ENCODE measurements at regions not wholly inside any gene's neighbourhood (a gene's known extent, or its start where the extent isn't known, plus 50 kb on each side); places are given as distances from the start of the nearest gene placed in this dataset.
A peak's percentile ranks its signal among the peaks of the same experiment; 100 is the strongest.

DNA sequence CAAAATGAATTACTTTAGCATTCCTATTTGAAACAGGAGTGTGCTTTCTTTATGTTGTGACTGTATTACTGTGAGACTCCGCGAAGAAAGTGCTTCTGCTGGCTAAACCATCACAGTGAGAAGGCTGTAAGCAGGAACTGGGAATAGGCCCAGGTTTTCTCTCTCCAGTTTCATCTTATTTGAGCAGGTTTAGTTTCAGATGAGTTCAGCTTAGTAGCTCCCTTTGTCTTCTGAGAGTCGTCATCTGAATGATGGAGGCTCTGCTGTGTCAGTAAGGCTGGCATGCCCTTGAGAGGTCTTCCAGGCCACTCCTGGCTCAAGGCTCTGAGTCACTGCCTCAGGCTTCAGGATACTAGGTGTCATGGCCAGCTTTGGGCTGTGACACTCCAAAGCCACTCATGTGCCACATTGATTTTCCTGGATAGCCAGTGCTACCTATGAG is 205.6 kb upstream of the RGS6 start:
- no peak for DNase-seq

DNA sequence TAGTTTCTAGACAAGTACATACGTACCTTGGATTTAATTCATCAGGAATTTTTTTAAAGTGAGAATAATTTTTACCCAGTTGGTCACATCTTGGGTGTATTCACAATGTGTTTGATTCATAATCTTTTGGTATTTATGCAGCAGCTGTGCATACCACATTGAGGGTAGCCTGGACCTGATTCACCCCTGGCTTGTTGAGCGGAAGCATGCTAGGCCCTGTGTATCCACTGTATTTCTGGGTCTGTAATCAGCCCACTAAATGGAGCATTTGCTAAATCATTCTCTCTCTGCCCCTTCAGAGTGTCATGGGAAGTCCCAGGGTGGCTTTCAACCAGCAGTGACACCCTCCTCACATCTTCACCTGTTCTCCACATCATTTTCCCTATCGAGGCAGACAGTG is 203.8 kb upstream of the RGS6 start:
- no peak for DNase-seq

DNA sequence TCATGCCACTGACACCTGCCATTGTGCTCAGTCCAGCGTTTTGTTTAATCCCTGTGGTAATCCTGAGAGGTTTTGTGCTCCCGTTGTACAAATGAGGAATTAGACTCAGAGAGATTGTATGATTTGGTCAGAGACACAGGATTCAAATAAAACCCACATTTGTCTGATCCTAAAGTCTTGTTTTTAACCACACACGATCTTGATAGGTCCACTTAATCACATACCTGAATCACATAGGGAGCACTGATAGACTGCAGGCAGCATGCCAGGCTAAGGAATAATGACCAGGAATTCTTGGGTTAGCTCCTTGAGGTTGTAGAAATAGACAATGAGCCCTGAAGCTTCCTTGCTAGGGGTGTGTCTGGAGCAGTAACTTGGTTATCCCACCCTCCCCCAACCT is 202.6 kb upstream of the RGS6 start:
- DNase-seq: no peak

DNA sequence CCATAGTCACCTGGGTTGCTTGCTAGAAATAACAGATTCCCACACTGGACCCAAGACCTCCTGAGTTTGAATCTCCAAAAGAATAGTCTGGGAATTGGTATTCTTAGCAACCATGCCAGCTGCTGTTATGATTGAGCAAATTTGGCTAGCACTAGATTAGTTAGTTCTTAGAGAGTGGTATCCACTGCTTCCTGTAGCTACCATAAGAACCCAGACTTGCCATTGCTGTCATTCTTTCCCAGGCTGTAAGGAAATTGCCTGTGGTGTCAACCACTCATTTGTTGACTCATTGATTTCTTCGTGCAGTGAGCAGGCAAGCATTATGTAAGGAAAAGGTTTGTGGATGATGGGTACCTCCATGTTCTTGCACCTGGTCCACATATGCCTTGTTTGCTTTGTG is 201.8 kb upstream of the RGS6 start:
- no peak for DNase-seq

DNA sequence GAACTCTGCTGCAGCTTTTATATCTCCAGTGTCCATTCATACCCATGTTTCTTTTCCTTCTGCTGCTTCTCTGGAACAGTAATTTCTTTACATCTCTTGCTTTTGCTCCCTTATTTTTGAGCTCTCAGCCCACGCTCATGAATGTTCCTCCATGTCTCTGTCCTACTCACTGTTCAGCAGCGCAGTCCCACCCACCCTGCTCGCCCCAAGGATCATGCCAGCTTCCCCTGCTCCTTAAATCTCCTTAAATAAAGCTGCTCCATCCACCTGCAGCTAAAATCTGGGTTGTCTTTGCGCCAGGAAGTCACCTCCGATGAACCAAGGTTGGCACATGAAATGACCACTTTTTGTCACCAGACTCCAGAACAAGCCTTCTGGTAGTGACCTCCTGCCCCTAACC is 201.1 kb upstream of the RGS6 start:
- DNase-seq: no peak

DNA sequence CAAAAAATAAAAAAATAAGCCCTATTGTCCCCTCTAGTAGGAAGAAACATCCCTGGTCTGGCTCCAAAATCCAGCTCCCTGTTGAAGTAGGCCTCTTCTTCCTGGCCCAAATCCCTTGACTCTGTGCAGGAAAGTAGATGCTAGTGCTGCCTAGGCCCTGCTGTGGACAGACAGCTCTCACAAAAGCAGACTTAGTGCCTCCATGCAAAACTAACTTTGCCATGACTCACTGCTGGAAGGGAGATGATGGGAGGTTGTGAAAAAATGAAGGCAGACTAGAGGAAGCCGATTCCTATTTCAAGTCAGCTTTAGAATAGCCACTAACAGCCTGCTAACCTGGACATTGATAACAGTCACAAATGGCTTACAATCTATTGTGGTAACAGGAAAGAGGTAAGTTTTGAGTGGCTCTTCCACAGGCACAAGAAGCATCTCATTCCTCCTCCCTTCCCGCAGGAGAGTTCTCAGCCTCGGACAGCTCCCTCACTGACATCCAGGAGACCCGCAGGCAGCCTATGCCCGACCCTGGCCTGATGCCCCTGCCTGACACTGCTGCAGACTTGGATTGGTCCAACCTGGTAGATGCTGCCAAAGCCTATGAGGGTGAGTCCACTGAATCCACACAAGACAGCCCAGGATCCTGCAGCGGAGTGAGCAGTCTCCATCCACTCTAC is 198.9 kb upstream of the RGS6 start:
- DNase-seq: no peak

DNA sequence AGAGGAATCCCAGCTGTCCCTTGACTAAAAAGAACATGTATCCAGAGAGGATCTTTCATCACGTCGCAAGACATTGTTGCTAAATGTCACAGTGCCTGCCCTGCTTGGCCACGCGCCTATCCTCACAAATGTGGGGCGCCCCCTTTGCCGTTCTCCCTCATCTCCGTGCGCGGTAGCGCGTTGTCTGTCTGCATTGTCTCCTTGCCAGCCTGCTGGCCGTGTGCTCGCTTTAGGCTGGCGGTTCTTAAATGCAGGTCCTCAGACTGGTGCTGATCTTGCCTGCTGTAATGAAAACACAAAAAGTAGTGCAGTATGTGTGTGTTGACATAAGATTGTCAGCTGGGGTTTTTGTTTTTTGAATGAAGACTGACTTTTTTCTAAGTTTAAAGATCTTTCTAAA is 198.2 kb upstream of the RGS6 start:
- no peak for DNase-seq

DNA sequence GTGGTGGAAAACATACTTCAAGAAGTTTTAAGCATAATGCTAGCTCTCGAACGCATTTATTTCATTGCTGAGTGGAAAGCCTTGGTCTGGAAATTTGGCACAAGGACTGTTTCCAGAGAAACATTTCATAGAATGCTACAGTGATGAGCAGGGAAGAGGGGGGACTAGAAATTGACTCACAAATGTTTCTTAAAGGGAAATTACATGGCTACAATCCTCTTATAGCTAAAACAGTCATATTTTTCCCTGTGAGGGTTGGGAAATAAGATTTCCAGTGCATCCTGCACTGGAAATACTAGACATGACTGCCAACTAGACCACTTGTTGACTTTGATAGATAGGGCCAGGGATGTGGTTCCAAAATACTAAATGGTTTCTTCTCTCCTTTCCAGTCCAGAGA is 197.3 kb upstream of the RGS6 start:
- DNase-seq: no peak

DNA sequence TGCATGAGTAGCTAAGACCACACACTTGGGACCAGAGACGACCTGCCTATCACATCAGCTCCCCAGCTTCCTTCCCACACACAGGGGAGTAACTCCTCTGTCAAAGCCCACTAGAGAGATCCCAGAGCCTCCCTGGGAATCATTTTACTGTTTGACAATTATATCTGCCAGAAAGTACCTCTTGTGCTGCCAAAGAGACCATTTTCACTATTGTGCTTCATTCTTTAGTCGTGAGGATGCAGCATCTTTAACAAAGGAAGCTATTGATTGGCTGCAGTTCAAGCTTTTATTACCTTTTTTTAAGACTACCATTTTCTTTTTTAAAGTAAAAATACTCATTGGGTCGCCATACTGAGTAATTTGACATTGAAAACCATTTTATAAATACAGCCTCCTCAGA is 194.5 kb upstream of the RGS6 start:
- no peak for DNase-seq

DNA sequence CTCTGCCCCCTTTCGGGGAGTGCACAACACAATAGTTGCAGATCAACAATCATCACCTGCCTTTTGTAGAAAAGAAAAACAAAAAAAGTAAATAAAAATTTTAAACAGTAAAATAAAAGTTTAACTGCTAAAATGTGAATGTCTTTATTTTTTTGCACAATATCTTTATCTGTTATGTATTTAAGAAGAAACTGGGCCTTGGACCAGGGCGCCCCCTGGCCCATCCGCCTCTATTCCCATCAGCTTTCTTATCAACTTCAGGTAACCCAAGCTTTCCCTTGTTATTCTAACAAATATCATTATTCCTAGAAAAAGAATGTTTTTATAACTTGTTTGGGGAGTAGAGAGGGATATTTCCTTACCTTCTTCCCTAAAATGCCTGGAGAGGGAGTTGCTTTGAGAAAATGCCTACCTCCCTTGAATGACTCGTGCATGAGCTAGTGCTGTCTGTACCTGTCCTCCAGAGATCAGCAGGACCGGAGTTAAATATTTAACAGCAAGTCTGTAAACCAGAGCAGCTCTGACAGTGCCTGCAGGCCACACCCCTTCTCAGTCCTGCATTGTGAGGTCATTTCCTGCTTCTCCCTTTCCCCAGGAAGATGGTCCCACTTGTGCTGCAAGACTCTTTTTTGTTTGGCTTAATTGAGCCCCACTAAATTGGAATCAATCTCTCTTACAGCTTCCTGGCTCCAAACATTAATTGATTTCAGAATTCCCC is 192.8 kb upstream of the RGS6 start:
- DNase-seq: peak; percentile 10

DNA sequence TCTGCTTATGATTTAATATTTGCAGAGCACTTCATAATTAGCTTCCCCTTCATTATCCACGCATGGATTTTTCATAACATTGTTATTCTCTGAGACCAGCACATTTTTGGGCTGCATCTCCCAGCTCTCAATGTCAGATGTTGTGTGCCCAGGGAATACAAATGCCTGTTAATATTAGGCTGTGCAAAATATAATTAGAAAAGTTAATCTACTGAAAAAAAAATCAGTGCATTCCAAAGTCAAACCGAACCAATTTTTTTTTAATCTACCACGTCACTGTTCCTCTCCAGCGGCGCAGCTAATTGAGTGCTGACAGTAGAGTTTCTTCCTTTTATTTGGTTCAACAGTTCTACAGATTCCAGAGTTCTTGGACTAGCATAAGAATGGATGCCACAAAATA is 191.0 kb upstream of the RGS6 start:
- no peak for DNase-seq

DNA sequence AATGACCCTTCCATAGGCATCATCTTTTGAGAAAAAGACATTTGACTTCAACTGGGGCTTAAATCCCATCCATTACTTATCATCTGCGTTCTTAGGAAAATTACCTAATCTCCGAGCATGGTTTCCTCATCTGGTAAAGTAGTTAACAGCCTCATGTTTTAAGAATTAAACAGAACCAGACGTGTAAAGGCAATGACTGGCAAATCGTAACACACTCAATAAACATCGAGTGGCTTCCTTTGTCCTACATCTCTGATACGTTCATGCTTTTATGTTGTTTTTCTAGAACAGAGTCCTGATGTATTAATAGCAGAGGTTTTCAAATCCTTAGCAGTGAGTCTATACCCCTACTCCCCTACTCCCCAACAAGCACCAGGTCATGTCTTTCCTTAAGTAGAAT is 189.7 kb upstream of the RGS6 start:
- DNase-seq: no peak

DNA sequence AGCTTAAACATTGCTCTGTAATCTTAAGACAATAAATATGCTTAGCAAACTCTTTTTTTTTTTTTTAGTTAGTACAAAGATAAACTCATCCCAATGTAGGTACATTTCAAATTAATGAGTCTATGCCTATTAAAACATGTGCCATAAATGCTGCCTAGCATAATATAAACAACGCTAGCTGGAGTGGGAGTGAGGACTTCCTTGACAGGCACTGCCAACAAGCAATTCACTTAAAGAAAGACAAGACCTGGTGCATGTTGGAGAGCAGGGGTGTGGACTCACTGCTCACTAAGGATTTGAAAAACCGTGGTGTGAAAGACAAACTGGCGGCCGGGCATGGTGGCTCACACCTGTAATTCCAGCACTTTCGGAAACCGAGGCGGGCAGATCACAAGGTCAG is 187.2 kb upstream of the RGS6 start:
- no peak for DNase-seq

DNA sequence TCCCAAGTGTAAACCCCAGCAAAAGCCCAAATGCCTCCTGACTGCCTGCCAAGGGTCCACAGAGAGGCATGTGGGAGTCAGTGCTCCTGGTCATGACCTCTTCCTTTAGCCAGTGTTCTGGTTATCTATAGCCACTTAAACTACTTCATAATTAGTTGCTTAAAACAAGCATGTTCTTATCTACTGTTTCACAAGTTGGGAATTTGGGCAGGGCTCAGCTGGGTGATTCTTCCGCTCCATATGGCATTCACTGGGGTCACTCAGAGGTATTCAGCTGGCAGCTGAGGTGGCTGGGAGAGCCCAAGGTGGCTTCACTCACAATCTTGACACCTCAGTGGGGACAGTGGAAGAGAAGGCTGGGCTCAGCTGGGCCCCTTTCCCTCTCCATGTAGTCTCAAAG is 184.0 kb upstream of the RGS6 start:
- DNase-seq: no peak

DNA sequence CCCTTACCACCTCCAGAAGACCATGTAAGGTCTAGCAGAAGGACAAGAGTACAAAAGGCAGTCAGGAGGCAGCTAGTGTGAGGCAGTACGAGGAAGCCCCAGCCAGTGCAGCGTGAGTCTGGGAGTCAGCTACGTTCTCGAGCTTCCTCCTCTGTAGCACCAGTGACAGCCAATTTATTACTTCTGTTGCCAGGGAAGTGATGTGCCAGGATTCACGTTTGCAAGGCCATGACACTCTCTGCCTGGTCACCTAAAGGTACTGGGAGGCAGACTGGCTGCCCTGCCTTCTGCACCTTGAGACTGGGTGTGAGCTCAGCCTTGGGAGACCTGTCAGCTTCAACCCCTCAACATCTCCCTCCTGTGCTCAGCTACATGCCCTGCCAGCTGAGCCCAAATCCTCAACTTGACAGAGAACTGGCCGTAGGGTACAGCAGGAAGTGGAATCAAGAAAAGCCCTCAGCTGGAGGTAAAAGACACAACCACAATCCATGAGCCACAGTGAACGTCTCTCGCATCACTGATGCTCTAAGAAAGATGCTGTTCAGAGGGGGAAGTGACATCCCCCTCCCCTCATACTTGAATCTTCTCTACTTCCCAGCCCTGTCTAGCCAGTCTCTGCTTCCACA is 182.5 kb upstream of the RGS6 start:
- DNase-seq: no peak

DNA sequence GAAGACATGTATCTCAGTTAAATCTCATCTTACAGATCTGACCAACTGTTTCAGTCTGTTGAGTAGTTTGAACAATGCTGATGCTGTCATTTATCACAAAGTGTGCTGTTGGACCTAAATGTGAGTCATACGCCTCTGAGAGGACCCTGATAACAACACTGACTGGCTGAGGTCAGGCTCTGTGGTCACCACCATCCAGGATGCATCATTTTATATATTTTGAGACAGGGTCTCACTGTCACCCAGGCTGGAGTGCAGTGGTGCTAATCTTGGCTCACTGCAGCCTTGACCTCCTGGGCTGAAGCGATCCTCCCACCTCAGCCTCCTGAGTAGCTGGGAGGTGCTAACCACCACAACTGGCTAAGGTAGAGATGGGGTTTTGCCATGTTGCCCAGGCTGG is 181.0 kb upstream of the RGS6 start:
- DNase-seq: no peak

DNA sequence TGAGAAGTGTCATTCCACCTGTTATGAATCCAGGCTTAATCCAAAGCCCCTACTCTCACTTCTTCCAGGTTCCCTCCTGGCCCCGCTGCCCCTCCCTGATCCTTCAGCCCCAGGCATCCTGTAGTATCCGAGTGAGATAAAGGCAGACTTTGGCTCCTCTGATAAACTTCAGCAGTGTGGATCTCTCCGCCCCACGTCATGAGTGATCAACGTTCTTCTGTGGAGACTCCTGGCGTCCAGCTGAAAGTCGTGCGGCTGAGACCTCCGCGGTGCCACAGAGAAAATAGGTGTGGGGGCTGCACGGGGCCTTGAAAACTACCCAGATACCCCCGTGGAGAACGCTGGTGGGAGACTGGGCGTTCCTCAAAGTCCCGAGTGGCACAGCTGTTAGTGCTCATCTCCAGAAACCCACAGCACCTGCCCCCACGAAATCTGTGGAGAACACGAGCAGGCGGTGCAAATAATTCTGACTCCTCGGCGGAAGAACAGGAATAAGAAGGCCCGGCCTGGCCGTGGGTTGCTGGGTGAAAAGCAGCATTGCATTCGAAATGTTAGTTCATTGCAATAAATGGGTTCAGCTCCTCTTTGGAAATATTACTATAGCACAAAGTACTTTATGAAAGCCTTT is 180.0 kb upstream of the RGS6 start:
- no peak for DNase-seq

DNA sequence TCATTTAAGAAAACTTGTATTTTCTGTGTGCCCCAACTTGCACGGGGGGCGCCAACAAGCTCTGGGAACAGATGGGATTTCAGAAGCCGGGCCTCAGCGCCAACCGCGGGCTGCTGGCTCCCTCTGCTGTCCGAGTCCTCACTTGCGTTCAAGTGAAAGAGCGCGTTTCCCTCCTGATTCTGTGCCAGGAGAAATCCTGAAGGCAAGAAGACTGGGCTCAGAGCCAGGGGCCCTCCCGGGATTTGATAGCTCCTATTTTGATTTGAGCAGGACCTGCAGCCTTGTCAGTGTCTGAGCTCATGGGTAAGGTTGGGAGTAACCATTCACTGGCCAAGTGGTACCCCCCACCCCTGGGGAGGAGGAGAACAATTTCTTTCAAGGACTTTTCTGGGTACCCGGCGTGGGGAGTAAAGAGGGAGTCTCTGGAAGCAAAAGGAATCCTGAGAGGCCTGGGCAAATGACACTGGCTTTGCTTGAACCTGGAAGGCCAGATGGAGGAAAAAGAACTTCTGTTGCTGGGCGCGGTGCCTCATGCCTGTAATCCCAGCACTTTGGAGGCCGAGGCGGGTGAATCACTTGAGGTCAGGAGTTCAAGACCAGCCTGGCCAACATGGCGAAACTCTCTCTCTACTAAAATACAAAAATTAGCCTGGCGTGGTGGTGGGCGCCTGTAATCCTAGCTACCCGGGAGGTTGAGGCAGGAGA is 179.0 kb upstream of the RGS6 start:
- peak; percentile 67 for DNase-seq

DNA sequence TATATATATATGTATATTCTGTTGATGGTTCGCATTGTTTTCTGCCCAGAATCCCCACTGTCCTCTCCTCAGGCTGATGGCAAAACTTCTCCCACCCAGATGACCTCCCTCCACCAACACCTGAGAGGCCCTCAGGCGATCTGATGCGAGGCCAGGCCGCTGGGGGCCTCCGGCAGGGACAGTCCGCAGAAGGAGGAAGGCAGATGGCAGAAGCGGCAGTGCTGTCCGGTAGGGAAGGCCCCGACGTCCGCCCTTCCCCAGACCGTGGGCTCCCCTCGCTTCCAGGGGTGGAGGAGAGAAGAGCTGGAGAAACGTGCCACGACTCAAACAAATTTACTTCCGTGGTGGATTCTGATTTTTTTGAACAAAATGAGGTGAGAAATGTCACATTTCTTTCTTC is 178.3 kb upstream of the RGS6 start:
- DNase-seq: no peak

DNA sequence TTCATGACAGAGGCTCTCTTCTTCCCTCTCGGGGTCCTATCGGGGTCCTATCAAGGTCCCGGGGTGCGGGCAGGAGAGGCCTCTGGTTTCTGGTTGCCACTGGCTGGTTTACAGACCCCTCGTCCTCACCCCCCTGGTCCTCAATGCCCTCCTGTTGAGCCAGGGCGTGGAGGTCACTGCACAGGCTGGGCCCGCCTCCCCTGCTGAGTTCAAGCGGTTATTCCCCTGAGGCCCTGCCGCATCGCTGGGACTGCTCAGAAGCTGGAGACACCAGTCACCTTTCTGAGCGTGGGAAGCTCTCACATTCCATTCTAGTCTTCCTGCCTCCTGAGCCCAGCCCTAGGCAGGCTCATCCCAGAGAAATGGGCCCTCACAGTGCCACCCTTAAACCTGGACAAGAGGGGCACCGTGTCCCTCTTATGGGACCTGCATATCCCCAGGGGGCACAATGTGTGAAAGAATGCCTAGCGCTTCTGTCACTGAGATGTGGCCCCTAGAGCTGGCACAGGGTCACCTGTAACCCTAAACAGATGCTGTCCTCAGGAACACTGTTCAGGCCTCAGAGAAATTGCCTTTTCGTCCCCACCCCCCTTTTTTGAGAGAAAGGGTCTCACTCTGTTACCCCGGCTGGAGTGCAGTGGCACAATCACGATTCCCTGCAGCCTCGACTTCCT is 177.7 kb upstream of the RGS6 start:
- no peak for DNase-seq

DNA sequence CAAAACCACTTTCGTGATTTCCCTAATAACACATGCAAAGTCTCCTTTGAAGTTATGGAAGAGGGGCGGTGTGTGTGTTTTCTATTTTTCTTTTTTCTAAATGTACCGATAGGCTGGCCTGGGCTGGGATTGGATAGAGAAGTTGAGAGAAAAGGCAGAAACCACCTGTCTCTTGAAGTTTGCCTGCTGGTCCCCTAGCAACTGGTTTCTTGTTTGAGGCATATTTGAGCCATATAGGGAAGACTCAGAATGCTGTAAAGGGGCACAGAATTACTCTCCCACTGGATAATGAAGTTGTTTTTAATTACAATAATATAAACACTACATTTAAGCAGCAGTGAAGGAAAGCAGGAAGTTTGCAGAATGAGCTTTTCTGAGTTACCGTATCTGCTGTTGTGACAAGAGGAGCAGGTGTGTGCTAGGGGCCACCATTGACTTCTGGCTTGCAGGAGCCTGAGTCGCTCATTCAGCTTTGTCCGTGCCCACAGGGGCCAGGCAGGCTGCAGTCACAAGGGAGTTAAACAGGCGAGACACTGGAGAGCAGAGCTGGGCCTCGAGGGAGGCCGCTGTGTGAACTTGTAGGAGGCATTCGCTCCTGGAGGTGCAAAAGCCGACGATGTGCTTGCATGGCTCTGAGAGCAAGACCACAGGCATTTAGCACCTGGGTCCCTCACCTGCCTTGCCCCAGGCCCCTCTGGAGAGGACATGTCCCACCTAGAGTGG is 173.8 kb upstream of the RGS6 start:
- DNase-seq: peak; percentile 18

DNA sequence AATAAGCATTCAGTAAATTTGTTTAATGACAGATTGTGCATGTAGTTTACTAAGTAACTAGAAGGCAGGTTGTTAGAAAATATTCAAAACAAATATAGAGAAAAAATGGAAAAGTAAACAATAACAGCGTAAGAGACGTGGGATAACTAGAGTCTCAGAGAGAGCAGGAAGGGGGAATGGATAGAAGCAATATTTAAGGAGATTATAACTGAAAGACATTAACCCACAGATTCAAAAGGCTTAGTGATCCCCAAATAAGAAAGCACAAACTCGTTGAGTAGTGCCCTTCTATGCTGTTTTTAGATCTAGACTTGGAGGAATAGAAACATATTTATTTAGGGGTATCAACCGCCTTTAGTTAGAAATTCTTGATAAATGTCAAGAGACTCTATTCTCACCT is 169.7 kb upstream of the RGS6 start:
- DNase-seq: no peak

Data from NCI-H146 (cell line).